H1 (cell line): ENCODE measurements at regions not wholly inside any gene's neighbourhood (a gene's known extent, or its start where the extent isn't known, plus 50 kb on each side); places are given as distances from the start of the nearest gene placed in this dataset.

Experiments
- EGR1 ChIP-seq: IDR thresholded peaks from 2 replicates; pipeline ENCODE4 v1.6.1; 2011; ENCODE audit warnings: low read depth, low read length, borderline replicate concordance
- USF2 ChIP-seq: IDR thresholded peaks from 2 replicates; pipeline ENCODE4 v1.6.1; 2011; ENCODE audit warnings: low read length, improper control_type of control experiment
- TF ChIP-seq, protein P1 (sequence below), 3 experiments: IDR thresholded peaks; 1 replicate in 2 of 3; 2 replicates in 1 of 3; pipeline versions ENCODE4 v1.5.1 to v1.6.1; 2011; ENCODE audit warnings: low read length in 3 of 3, mild to moderate bottlenecking in 3 of 3, inconsistent platforms in 2 of 3, low read depth in 1 of 3, moderate library complexity in 1 of 3; ENCODE audit not compliant: insufficient read depth in 1 of 3; ENCODE audit errors: control extremely low read depth in 1 of 3

- no peak for TF ChIP-seq USF2
- TF ChIP-seq, protein P1, sequence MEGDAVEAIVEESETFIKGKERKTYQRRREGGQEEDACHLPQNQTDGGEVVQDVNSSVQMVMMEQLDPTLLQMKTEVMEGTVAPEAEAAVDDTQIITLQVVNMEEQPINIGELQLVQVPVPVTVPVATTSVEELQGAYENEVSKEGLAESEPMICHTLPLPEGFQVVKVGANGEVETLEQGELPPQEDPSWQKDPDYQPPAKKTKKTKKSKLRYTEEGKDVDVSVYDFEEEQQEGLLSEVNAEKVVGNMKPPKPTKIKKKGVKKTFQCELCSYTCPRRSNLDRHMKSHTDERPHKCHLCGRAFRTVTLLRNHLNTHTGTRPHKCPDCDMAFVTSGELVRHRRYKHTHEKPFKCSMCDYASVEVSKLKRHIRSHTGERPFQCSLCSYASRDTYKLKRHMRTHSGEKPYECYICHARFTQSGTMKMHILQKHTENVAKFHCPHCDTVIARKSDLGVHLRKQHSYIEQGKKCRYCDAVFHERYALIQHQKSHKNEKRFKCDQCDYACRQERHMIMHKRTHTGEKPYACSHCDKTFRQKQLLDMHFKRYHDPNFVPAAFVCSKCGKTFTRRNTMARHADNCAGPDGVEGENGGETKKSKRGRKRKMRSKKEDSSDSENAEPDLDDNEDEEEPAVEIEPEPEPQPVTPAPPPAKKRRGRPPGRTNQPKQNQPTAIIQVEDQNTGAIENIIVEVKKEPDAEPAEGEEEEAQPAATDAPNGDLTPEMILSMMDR (IDR thresholded peaks at IDR 0.05; ENCODE audit: control extremely low read depth in 1 of 3, insufficient read depth in 1 of 3, low read depth in 1 of 3, low read length in 3 of 3) = no peak
- no peak for TF ChIP-seq EGR1
These were observed 301.0 kb downstream of the NDFIP2 start for GRCh38 chr13:79781829-79782540.
